ENCODE measurements at regions not wholly inside any gene's neighbourhood (a gene's known extent, or its start where the extent isn't known, plus 50 kb on each side); places are given as distances from the start of the nearest gene placed in this dataset.

- no peak for TF ChIP-seq SP1 (IDR thresholded peaks at IDR 0.05; ENCODE audit: low read depth, low read length)
- intact Hi-C loops (cut with micrococcal nuclease; ENCODE audit: unreplicated experiment) = no loop called here
- no peak for FAIRE-seq
These were observed 261.3 kb upstream of the NCKAP5 start for GRCh38 chr2:133829450-133830020.

DNA sequence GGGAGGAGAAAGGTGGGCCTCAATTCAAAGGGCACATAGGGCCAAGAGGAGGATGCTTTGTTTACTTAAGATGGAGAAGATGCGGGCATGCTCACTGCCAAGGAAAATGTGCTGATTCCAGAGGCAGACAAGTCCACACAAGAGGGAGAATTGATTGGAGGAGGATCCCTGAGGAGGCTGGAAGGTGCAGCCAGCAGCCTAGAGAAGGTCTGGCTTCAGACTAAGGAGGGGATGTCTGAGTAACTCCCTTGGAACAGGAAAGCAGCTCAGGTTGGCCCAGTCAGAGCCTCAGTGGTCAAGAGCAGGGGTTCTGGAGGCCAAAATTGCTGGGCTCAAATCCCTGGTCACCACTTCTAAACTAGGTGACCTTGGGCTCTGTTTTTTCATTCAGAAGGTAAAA lies 265.5 kb upstream of the NCKAP5 start:
- DNase-seq (ENCODE audit: low read depth, low spot score) = no peak
- POLR2A ChIA-PET = no interaction called here
- Histone ChIP-seq H3K4me2 (ENCODE audit: control insufficient read depth, insufficient read depth) (no peak overlapping the region), H2AFZ (ENCODE audit: control insufficient read depth, low read depth, low read length) (no peak overlapping the region), H3K9ac (ENCODE audit: control insufficient read depth, insufficient read depth, low read length) (no peak overlapping the region), H3K27me3 (replicated peaks in 1 of 2; ENCODE audit: control insufficient read depth in 2 of 2, insufficient read depth in 2 of 2, low read length in 1 of 2) (no peaks in the 10 kb centered on the region; a peak in 2 of 4 replicates), H4K20me1 (ENCODE audit: control insufficient read depth, insufficient read depth) (no peaks in the 10 kb centered on the region), H3K36me3 (ENCODE audit: control insufficient read depth in 2 of 2, insufficient read depth in 2 of 2, low read length in 1 of 2) (no peaks in the 10 kb centered on the region), H3K4me1 (ENCODE audit: control insufficient read depth, insufficient read depth, low read length) (no peaks in the 10 kb centered on the region), H3K79me2 (ENCODE audit: control insufficient read depth, insufficient read depth, low read length) (no peaks in the 10 kb centered on the region), H3K4me3 (no peak overlapping the region), H3K9me3 (replicated peaks; ENCODE audit: control insufficient read depth, insufficient read depth, low read length) (no peaks in the 10 kb centered on the region), H3K27ac (ENCODE audit: control insufficient read depth, insufficient read depth) (no peak overlapping the region)
- no peak for ATAC-seq
- BruUV-seq (replicated peaks) = no TSS peak
- intact Hi-C loops (cut with micrococcal nuclease; ENCODE audit: unreplicated experiment) (no loop called here), in situ Hi-C loops (cut with MboI) (no loop called here)
- no peak for FAIRE-seq
- CTCF ChIA-PET = interaction anchor here (2.1 to 3.4 kb wide), 2 partner anchors 11 kb away, joined by 6 to 25 read pairs; no protein-coding TSS in a partner anchor
- WGBS (ENCODE audit: insufficient coverage, insufficient replicate concordance, low lambda C conversion rate, missing lambda C conversion rate) = 75% methylated on average over 1 of the region's 1 CpG
- RAD21 ChIA-PET (ENCODE audit: unreplicated experiment) = interaction anchor here (1.3 kb wide), 1 partner anchor 11 kb away, joined by 3 read pairs; no protein-coding TSS in a partner anchor
- SMC1A ChIA-PET (ENCODE audit: uncharacterized antibody, unreplicated experiment) = interaction anchor here (3.3 kb wide), 1 partner anchor 10 kb away, joined by 12 read pairs; no protein-coding TSS in a partner anchor
- TF ChIP-seq NRF1 (conservative IDR thresholded peaks at IDR 0.05; ENCODE audit: low read depth, low read length) (no peak), SMAD5 (IDR thresholded peaks at IDR 0.05; ENCODE audit: low read depth) (no peak), RFX5 (IDR thresholded peaks at IDR 0.05; ENCODE audit: low read depth, low read length) (no peak), ZNF592 (IDR thresholded peaks at IDR 0.05) (no peak), TCF7 (IDR thresholded peaks at IDR 0.05; ENCODE audit: borderline replicate concordance) (no peak), EGR1 (IDR thresholded peaks at IDR 0.05; ENCODE audit: borderline replicate concordance in 1 of 2, low read depth in 2 of 2, low read length in 2 of 2) (no peak), SUZ12 (IDR thresholded peaks at IDR 0.05; ENCODE audit: unreplicated experiment) (no peak)
- TF ChIP-seq, protein P1, sequence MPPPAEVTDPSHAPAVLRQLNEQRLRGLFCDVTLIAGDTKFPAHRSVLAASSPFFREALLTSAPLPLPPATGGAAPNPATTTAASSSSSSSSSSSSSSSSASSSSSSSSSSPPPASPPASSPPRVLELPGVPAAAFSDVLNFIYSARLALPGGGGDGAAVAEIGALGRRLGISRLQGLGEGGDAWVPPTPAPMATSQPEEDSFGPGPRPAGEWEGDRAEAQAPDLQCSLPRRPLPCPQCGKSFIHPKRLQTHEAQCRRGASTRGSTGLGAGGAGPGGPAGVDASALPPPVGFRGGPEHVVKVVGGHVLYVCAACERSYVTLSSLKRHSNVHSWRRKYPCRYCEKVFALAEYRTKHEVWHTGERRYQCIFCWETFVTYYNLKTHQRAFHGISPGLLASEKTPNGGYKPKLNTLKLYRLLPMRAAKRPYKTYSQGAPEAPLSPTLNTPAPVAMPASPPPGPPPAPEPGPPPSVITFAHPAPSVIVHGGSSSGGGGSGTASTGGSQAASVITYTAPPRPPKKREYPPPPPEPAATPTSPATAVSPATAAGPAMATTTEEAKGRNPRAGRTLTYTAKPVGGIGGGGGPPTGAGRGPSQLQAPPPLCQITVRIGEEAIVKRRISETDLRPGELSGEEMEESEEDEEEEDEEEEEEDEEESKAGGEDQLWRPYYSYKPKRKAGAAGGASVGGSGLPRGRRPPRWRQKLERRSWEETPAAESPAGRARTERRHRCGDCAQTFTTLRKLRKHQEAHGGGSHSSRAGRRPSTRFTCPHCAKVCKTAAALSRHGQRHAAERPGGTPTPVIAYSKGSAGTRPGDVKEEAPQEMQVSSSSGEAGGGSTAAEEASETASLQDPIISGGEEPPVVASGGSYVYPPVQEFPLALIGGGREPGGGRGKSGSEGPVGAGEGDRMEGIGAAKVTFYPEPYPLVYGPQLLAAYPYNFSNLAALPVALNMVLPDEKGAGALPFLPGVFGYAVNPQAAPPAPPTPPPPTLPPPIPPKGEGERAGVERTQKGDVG (CRISPR knock-in tag; IDR thresholded peaks at IDR 0.05) = no peak

More at GRCh38 chr2:133829450-133830020, 261.3 kb upstream of the NCKAP5 start:
- Histone ChIP-seq H3K9me3 (replicated peaks; ENCODE audit: control insufficient read depth, insufficient read depth, low read length) (no peaks in the 10 kb centered on the region), H3K4me1 (ENCODE audit: control insufficient read depth, insufficient read depth, low read length) (no peaks in the 10 kb centered on the region), H3K36me3 (ENCODE audit: control insufficient read depth in 2 of 2, insufficient read depth in 2 of 2, low read length in 1 of 2) (no peaks in the 10 kb centered on the region), H3K4me2 (ENCODE audit: control insufficient read depth, insufficient read depth) (no peak overlapping the region), H3K4me3 (no peak overlapping the region), H4K20me1 (ENCODE audit: control insufficient read depth, insufficient read depth) (no peaks in the 10 kb centered on the region), H3K27me3 (replicated peaks in 1 of 2; ENCODE audit: control insufficient read depth in 2 of 2, insufficient read depth in 2 of 2, low read length in 1 of 2) (no peaks in the 10 kb centered on the region; a peak in 2 of 4 replicates), H3K79me2 (ENCODE audit: control insufficient read depth, insufficient read depth, low read length) (no peaks in the 10 kb centered on the region), H3K9ac (ENCODE audit: control insufficient read depth, insufficient read depth, low read length) (no peak overlapping the region), H3K27ac (ENCODE audit: control insufficient read depth, insufficient read depth) (no peak overlapping the region), H2AFZ (ENCODE audit: control insufficient read depth, low read depth, low read length) (no peak overlapping the region)
- WGBS (ENCODE audit: insufficient coverage, insufficient replicate concordance, low lambda C conversion rate, missing lambda C conversion rate) = 5% methylated on average over 3 of the region's 3 CpGs
- RAD21 ChIA-PET (ENCODE audit: unreplicated experiment) = interaction anchor here (1.0 kb wide), 1 partner anchor 15 kb away, joined by 3 read pairs; no protein-coding TSS in a partner anchor
- POLR2A ChIA-PET = no interaction called here
- DNase-seq (ENCODE audit: low read depth, low spot score) (no peak), ATAC-seq (no peak)
- CTCF ChIA-PET = interaction anchor here (0.8 kb wide), 1 partner anchor 15 kb away, joined by 3 read pairs; no protein-coding TSS in a partner anchor
- BruUV-seq (replicated peaks) = no TSS peak
- SMC1A ChIA-PET (ENCODE audit: uncharacterized antibody, unreplicated experiment) = interaction anchor here (0.6 kb wide), 1 partner anchor 133 kb away, joined by 4 read pairs; no protein-coding TSS in a partner anchor
- in situ Hi-C loops (cut with MboI) = no loop called here

Measured in GM12878 (cell line).